Fibroblast of mammary gland (primary cell): ENCODE measurements at regions not wholly inside any gene's neighbourhood (a gene's known extent, or its start where the extent isn't known, plus 50 kb on each side); places are given as distances from the start of the nearest gene placed in this dataset.
A peak's percentile ranks its signal among the peaks of the same experiment; 100 is the strongest.

Source experiments
- DNase-seq: peaks from one replicate; pipeline ENCODE4 v3.0.0-alpha.2; 2010; ENCODE audit warnings: low read depth
- H3K4me3 ChIP-seq: 2 replicates; pipeline ENCODE4 v1.5.1; 2011; ENCODE audit warnings: low read depth, mild to moderate bottlenecking, low read length, moderate library complexity; ENCODE audit not compliant: control insufficient read depth
- CTCF ChIP-seq: conservative IDR thresholded peaks from 2 replicates; pipeline ENCODE4 v1.5.1; 2011; ENCODE audit warnings: low read depth, low read length, inconsistent platforms; ENCODE audit not compliant: control insufficient read depth, insufficient read depth

- H3K4me3 ChIP-seq = no peak overlapping the region
- DNase-seq = peak; percentile 72
- no peak for TF ChIP-seq CTCF
These were observed 277.0 kb downstream of the MRPL39 start for GRCh38 chr21:25330266-25330665.

GRCh38 chr21:25329227-25329825 is 278.0 kb downstream of the MRPL39 start:
- TF ChIP-seq CTCF = no peak
- no peak overlapping the region for H3K4me3 ChIP-seq
- peak; percentile 93 for DNase-seq

- H3K4me3 ChIP-seq = no peak overlapping the region
- DNase-seq = peak; percentile 16
- TF ChIP-seq CTCF = no peak
These were observed 278.5 kb downstream of the MRPL39 start for GRCh38 chr21:25328736-25329135.

GRCh38 chr21:25326181-25326580 is 281.1 kb downstream of the MRPL39 start:
- H3K4me3 ChIP-seq = no peak overlapping the region
- no peak for TF ChIP-seq CTCF
- no peak for DNase-seq

- no peak for TF ChIP-seq CTCF
- no peak overlapping the region for H3K4me3 ChIP-seq
- no peak for DNase-seq
These were observed 282.6 kb downstream of the MRPL39 start for GRCh38 chr21:25324666-25325065.

GRCh38 chr21:25323356-25323949 is 283.8 kb downstream of the MRPL39 start:
- no peak overlapping the region for H3K4me3 ChIP-seq
- DNase-seq = peak; percentile 42
- TF ChIP-seq CTCF = no peak
